SK-N-SH (cell line): ENCODE measurements at regions not wholly inside any gene's neighbourhood (a gene's known extent, or its start where the extent isn't known, plus 50 kb on each side); places are given as distances from the start of the nearest gene placed in this dataset.
A peak's percentile ranks its signal among the peaks of the same experiment; 100 is the strongest.

Experiments used
- CTCF ChIA-PET: fragments of 300-600, 350-600 bp; formaldehyde crosslinking; extraction: SDS; loops from one replicate; lab custom pipeline; 2021; lab: Yijun Ruan, JAX
- POLR2A ChIA-PET: fragments of 350-600 bp; sonication (Branson Sonifier 250); formaldehyde crosslinking; extraction: SDS; loops from one replicate; lab custom pipeline; 2020; ENCODE audit warnings: antibody characterized with exemption, inconsistent platforms; lab: Yijun Ruan, JAX
- DNase-seq: peaks from one replicate; pipeline ENCODE4 v3.0.0; 2012
- H2AFZ ChIP-seq: fragments of 200-600 bp; sonication (generic); 2 replicates; pipeline ENCODE4 v1.8.1; 2016; ENCODE audit warnings: antibody characterized with exemption, mild to moderate bottlenecking, low read depth
- H3F3A ChIP-seq: fragments of 200-600 bp; sonication (generic); replicated peaks from 2 replicates; pipeline ENCODE3; 2016; ENCODE audit warnings: antibody characterized with exemption, mild to moderate bottlenecking; ENCODE audit not compliant: insufficient read depth
- H3K27ac ChIP-seq, 2 experiments: fragments of 200-500 bp in 1 of 2; fragments of 200-600 bp in 1 of 2; sonication (Bioruptor generic) in 1 of 2; sonication (generic), shearing (Covaris generic) in 1 of 2; 2 replicates each; pipeline versions ENCODE4 v1.5.1 to v1.6.1; 2014 to 2016; ENCODE audit warnings: low read depth in 2 of 2, inconsistent platforms in 1 of 2, low read length in 1 of 2, mild to moderate bottlenecking in 1 of 2, mixed read lengths in 1 of 2
- H3K27me3 ChIP-seq: fragments of 200-600 bp; sonication (generic), shearing (Covaris generic); 2 replicates; pipeline ENCODE4 v1.6.1; 2016; ENCODE audit warnings: mixed run types; ENCODE audit not compliant: insufficient read depth
- H3K36me3 ChIP-seq, 2 experiments: fragments of 200-500 bp in 1 of 2; fragments of 200-600 bp in 1 of 2; sonication (Bioruptor generic) in 1 of 2; sonication (generic) in 1 of 2; replicated peaks in 1 of 2; 2 replicates each; pipeline versions ENCODE3 to v1.5.1; 2014 to 2016; ENCODE audit warnings: low read length in 1 of 2, mild to moderate bottlenecking in 1 of 2; ENCODE audit not compliant: insufficient read depth in 2 of 2, control insufficient read depth in 1 of 2
- H3K4me1 ChIP-seq, 2 experiments: fragments of 200-500 bp in 1 of 2; fragments of 200-600 bp in 1 of 2; sonication (Bioruptor generic) in 1 of 2; sonication (generic), shearing (Covaris generic) in 1 of 2; 2 replicates each; pipeline versions ENCODE4 v1.5.1 to v1.6.1; 2014 to 2016; ENCODE audit warnings: low read depth in 1 of 2, low read length in 1 of 2, mixed run types in 1 of 2; ENCODE audit not compliant: insufficient read depth in 2 of 2, control insufficient read depth in 1 of 2
- H3K4me2 ChIP-seq: fragments of 200-600 bp; sonication (generic), shearing (Covaris generic); 2 replicates; pipeline ENCODE4 v1.6.1; 2017; ENCODE audit warnings: mixed run types
- H3K4me3 ChIP-seq, 2 experiments: fragments of 200-500 bp in 1 of 2; fragments of 200-600 bp in 1 of 2; sonication (Bioruptor generic) in 1 of 2; sonication (generic), shearing (Covaris generic) in 1 of 2; 2 replicates each; pipeline versions ENCODE4 v1.5.1 to v1.8.1; 2014 to 2016; ENCODE audit warnings: low read depth in 2 of 2, inconsistent platforms in 1 of 2, low read length in 1 of 2, mild to moderate bottlenecking in 1 of 2, mixed read lengths in 1 of 2, moderate library complexity in 1 of 2
- H3K79me2 ChIP-seq: fragments of 200-600 bp; sonication (generic); 2 replicates; pipeline ENCODE4 v1.8.1; 2017; ENCODE audit warnings: mild to moderate bottlenecking; ENCODE audit not compliant: insufficient read depth
- H3K9ac ChIP-seq: fragments of 200-600 bp; sonication (generic); 2 replicates; pipeline ENCODE4 v1.6.1; 2017; ENCODE audit warnings: mixed run types
- H3K9me2 ChIP-seq: fragments of 200-600 bp; sonication (generic); 2 replicates; pipeline ENCODE4 v1.6.1; 2017; ENCODE audit warnings: mixed run types
- H3K9me3 ChIP-seq: fragments of 200-600 bp; sonication (generic); 2 replicates; pipeline ENCODE4 v1.6.1; 2017; ENCODE audit warnings: mixed run types, mild to moderate bottlenecking, moderate library complexity
- H4K20me1 ChIP-seq: fragments of 200-600 bp; sonication (generic); 2 replicates; pipeline ENCODE4 v1.6.1; 2017; ENCODE audit warnings: mild to moderate bottlenecking, mixed run types; ENCODE audit not compliant: insufficient read depth
- CHD2 ChIP-seq: fragments of 150-350 bp; IDR thresholded peaks from 2 replicates; pipeline ENCODE4 v1.6.1; 2018; ENCODE audit warnings: low read length; ENCODE audit not compliant: partially characterized antibody
- ELF1 ChIP-seq: IDR thresholded peaks from 2 replicates; pipeline ENCODE4 v1.4.0; 2012
- EP300 ChIP-seq, 2 experiments: IDR thresholded peaks; 2 replicates each; pipeline versions ENCODE4 v1.4.0 to v1.6.1; 2012; ENCODE audit warnings: borderline replicate concordance in 1 of 2, low read depth in 1 of 2, low read length in 1 of 2
- FOXM1 ChIP-seq: IDR thresholded peaks from 2 replicates; pipeline ENCODE4 v1.4.0; 2012; ENCODE audit warnings: low read depth, mild to moderate bottlenecking
- GABPA ChIP-seq: IDR thresholded peaks from 2 replicates; pipeline ENCODE4 v1.4.0; 2012; ENCODE audit warnings: low read depth, mild to moderate bottlenecking
- GATA2 ChIP-seq: sonication (generic); formaldehyde crosslinking; IDR thresholded peaks from 2 replicates; pipeline ENCODE4 v1.5.0; 2020; ENCODE audit warnings: mild to moderate bottlenecking, missing genetic modification reagents
- JUND ChIP-seq: IDR thresholded peaks from 2 replicates; pipeline ENCODE4 v1.4.0; 2012
- MEF2A ChIP-seq: IDR thresholded peaks from 2 replicates; pipeline ENCODE4 v1.4.0; 2012; ENCODE audit warnings: low read depth, borderline replicate concordance
- POLR2AphosphoS5 ChIP-seq: IDR thresholded peaks from 2 replicates; pipeline ENCODE4 v1.6.1; 2012; ENCODE audit warnings: low read depth, low read length
- RXRA ChIP-seq: IDR thresholded peaks from 2 replicates; pipeline ENCODE4 v1.4.0; 2012; ENCODE audit warnings: low read depth, mild to moderate bottlenecking, borderline replicate concordance
- TAF1 ChIP-seq: IDR thresholded peaks from 2 replicates; pipeline ENCODE4 v1.6.1; 2012; ENCODE audit warnings: low read depth, mild to moderate bottlenecking, low read length, moderate library complexity, borderline replicate concordance
- USF1 ChIP-seq: IDR thresholded peaks from 2 replicates; pipeline ENCODE4 v1.4.0; 2012; ENCODE audit warnings: low read depth, borderline replicate concordance
- WGBS: methylation state at CpG from one replicate; pipeline ENCODE4 v1.1.6; 2017; ENCODE audit warnings: low lambda C conversion rate; 5-methylcytosine and 5-hydroxymethylcytosine counted together
- TF ChIP-seq, protein P1 (sequence below): fragments of 150-350 bp; IDR thresholded peaks from 2 replicates; pipeline ENCODE4 v1.6.1; 2017; ENCODE audit warnings: antibody characterized with exemption, low read length, low read depth, borderline replicate concordance
- TF ChIP-seq, protein P2 (sequence below): IDR thresholded peaks from 2 replicates; pipeline ENCODE4 v1.6.1; 2012; ENCODE audit warnings: mild to moderate bottlenecking, low read depth, low read length, moderate library complexity
- TF ChIP-seq, protein P3 (sequence below): IDR thresholded peaks from 2 replicates; pipeline ENCODE4; 2012

- Histone ChIP-seq H2AFZ (peak overlapping the region; percentile 75), H3K79me2 (no peaks in the 10 kb centered on the region), H3K9me2 (no peaks in the 10 kb centered on the region), H3K4me2 (peak overlapping the region; percentile 76), H4K20me1 (no peaks in the 10 kb centered on the region), H3K27me3 (peaks cover 71% of the 10 kb centered on the region), H3F3A (no peaks in the 10 kb centered on the region), H3K9ac (no peak overlapping the region), H3K36me3 (no peaks in the 10 kb centered on the region)
- 21% methylated on average over 18 of the region's 41 CpGs for WGBS
- CTCF ChIA-PET = interaction anchor here (0.5 to 1.1 kb wide), 2 partner anchors 214 to 1234 kb away, joined by 3 read pairs; no protein-coding TSS in a partner anchor
- TF ChIP-seq ELF1 = no peak
- TF ChIP-seq GABPA = no peak
- TF ChIP-seq MEF2A = no peak
- TF ChIP-seq CHD2 = no peak
- TF ChIP-seq USF1 = no peak
- TF ChIP-seq POLR2AphosphoS5 = no peak
- TF ChIP-seq, protein P1, sequence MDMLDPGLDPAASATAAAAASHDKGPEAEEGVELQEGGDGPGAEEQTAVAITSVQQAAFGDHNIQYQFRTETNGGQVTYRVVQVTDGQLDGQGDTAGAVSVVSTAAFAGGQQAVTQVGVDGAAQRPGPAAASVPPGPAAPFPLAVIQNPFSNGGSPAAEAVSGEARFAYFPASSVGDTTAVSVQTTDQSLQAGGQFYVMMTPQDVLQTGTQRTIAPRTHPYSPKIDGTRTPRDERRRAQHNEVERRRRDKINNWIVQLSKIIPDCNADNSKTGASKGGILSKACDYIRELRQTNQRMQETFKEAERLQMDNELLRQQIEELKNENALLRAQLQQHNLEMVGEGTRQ = no peak
- TF ChIP-seq, protein P2, sequence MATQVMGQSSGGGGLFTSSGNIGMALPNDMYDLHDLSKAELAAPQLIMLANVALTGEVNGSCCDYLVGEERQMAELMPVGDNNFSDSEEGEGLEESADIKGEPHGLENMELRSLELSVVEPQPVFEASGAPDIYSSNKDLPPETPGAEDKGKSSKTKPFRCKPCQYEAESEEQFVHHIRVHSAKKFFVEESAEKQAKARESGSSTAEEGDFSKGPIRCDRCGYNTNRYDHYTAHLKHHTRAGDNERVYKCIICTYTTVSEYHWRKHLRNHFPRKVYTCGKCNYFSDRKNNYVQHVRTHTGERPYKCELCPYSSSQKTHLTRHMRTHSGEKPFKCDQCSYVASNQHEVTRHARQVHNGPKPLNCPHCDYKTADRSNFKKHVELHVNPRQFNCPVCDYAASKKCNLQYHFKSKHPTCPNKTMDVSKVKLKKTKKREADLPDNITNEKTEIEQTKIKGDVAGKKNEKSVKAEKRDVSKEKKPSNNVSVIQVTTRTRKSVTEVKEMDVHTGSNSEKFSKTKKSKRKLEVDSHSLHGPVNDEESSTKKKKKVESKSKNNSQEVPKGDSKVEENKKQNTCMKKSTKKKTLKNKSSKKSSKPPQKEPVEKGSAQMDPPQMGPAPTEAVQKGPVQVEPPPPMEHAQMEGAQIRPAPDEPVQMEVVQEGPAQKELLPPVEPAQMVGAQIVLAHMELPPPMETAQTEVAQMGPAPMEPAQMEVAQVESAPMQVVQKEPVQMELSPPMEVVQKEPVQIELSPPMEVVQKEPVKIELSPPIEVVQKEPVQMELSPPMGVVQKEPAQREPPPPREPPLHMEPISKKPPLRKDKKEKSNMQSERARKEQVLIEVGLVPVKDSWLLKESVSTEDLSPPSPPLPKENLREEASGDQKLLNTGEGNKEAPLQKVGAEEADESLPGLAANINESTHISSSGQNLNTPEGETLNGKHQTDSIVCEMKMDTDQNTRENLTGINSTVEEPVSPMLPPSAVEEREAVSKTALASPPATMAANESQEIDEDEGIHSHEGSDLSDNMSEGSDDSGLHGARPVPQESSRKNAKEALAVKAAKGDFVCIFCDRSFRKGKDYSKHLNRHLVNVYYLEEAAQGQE = no peak
- TF ChIP-seq, all 33 proteins: peak for 0
- Histone ChIP-seq H3K4me3 (peak overlapping the region; percentile 19 to 51; a peak in 3 of 4 replicates), H3K27ac (no peak overlapping the region), H3K4me1 (no peaks in the 10 kb centered on the region), H3K9me3 (no peaks in the 10 kb centered on the region)
- DNase-seq = no peak
- POLR2A ChIA-PET = no interaction called here
Measured at GRCh38 chr16:86303787-86304678, 206.3 kb upstream of the FOXF1 start.

DNA sequence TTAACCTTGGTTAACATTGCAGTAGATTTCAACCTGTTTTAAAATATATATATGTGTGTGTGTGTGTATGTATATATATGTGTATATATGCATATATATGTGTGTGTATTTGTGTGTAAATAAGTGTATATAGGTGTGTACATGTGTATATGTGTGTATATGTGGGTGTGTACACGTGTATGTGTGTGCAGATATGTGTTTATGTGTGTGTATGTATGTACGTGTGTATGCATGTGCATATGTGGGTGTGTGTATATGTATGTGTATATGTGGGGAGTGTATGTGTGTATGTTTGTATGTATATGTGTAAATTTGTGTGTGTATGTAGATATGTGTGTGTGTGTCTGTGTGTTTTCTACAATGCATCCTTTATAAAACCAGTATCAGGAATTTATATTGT, 205.5 kb upstream of the FOXF1 start:
- H3K9ac ChIP-seq = no peak overlapping the region
- H3F3A ChIP-seq = no peaks in the 10 kb centered on the region
- H3K79me2 ChIP-seq = no peaks in the 10 kb centered on the region
- H3K4me3 ChIP-seq = no peak overlapping the region
- no peaks in the 10 kb centered on the region for H3K36me3 ChIP-seq
- H3K9me2 ChIP-seq = no peaks in the 10 kb centered on the region
- ChIA-PET CTCF (no interaction called here), POLR2A (no interaction called here)
- no peak overlapping the region for H2AFZ ChIP-seq
- H4K20me1 ChIP-seq = no peaks in the 10 kb centered on the region
- H3K27ac ChIP-seq = no peak overlapping the region
- H3K4me1 ChIP-seq = no peaks in the 10 kb centered on the region
- H3K9me3 ChIP-seq = no peaks in the 10 kb centered on the region
- no peak for DNase-seq
- H3K4me2 ChIP-seq = no peak overlapping the region
- WGBS = 34% methylated on average over 2 of the region's 2 CpGs
- peaks cover 70% of the 10 kb centered on the region for H3K27me3 ChIP-seq
- TF ChIP-seq JUND (no peak), MEF2A (no peak), USF1 (no peak), RXRA (no peak), EP300 (IDR thresholded peaks at IDR 0.05; ENCODE audit: borderline replicate concordance in 1 of 2, low read depth in 1 of 2, low read length in 1 of 2) (no peak), GATA2 (CRISPR knock-in tag) (no peak), TAF1 (no peak), ELF1 (no peak), FOXM1 (no peak)
- TF ChIP-seq, protein P3, sequence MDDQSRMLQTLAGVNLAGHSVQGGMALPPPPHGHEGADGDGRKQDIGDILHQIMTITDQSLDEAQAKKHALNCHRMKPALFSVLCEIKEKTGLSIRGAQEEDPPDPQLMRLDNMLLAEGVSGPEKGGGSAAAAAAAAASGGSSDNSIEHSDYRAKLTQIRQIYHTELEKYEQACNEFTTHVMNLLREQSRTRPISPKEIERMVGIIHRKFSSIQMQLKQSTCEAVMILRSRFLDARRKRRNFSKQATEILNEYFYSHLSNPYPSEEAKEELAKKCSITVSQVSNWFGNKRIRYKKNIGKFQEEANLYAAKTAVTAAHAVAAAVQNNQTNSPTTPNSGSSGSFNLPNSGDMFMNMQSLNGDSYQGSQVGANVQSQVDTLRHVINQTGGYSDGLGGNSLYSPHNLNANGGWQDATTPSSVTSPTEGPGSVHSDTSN = no peak
